SK-N-SH (cell line): ENCODE measurements at regions not wholly inside any gene's neighbourhood (a gene's known extent, or its start where the extent isn't known, plus 50 kb on each side); places are given as distances from the start of the nearest gene placed in this dataset.

Source experiments
- CTCF ChIA-PET: fragments of 300-600, 350-600 bp; formaldehyde crosslinking; extraction: SDS; loops from one replicate; lab custom pipeline; 2021; lab: Yijun Ruan, JAX
- POLR2A ChIA-PET: fragments of 350-600 bp; sonication (Branson Sonifier 250); formaldehyde crosslinking; extraction: SDS; loops from one replicate; lab custom pipeline; 2020; ENCODE audit warnings: antibody characterized with exemption, inconsistent platforms; lab: Yijun Ruan, JAX
- DNase-seq: peaks from one replicate; pipeline ENCODE4 v3.0.0; 2012
- H2AFZ ChIP-seq: fragments of 200-600 bp; sonication (generic); 2 replicates; pipeline ENCODE4 v1.8.1; 2016; ENCODE audit warnings: antibody characterized with exemption, mild to moderate bottlenecking, low read depth
- H3F3A ChIP-seq: fragments of 200-600 bp; sonication (generic); replicated peaks from 2 replicates; pipeline ENCODE3; 2016; ENCODE audit warnings: antibody characterized with exemption, mild to moderate bottlenecking; ENCODE audit not compliant: insufficient read depth
- H3K27ac ChIP-seq, 2 experiments: fragments of 200-500 bp in 1 of 2; fragments of 200-600 bp in 1 of 2; sonication (Bioruptor generic) in 1 of 2; sonication (generic), shearing (Covaris generic) in 1 of 2; 2 replicates each; pipeline versions ENCODE4 v1.5.1 to v1.6.1; 2014 to 2016; ENCODE audit warnings: low read depth in 2 of 2, inconsistent platforms in 1 of 2, low read length in 1 of 2, mild to moderate bottlenecking in 1 of 2, mixed read lengths in 1 of 2
- H3K27me3 ChIP-seq: fragments of 200-600 bp; sonication (generic), shearing (Covaris generic); 2 replicates; pipeline ENCODE4 v1.6.1; 2016; ENCODE audit warnings: mixed run types; ENCODE audit not compliant: insufficient read depth
- H3K36me3 ChIP-seq, 2 experiments: fragments of 200-500 bp in 1 of 2; fragments of 200-600 bp in 1 of 2; sonication (Bioruptor generic) in 1 of 2; sonication (generic) in 1 of 2; replicated peaks in 1 of 2; 2 replicates each; pipeline versions ENCODE3 to v1.5.1; 2014 to 2016; ENCODE audit warnings: low read length in 1 of 2, mild to moderate bottlenecking in 1 of 2; ENCODE audit not compliant: insufficient read depth in 2 of 2, control insufficient read depth in 1 of 2
- H3K4me1 ChIP-seq, 2 experiments: fragments of 200-500 bp in 1 of 2; fragments of 200-600 bp in 1 of 2; sonication (Bioruptor generic) in 1 of 2; sonication (generic), shearing (Covaris generic) in 1 of 2; 2 replicates each; pipeline versions ENCODE4 v1.5.1 to v1.6.1; 2014 to 2016; ENCODE audit warnings: low read depth in 1 of 2, low read length in 1 of 2, mixed run types in 1 of 2; ENCODE audit not compliant: insufficient read depth in 2 of 2, control insufficient read depth in 1 of 2
- H3K4me2 ChIP-seq: fragments of 200-600 bp; sonication (generic), shearing (Covaris generic); 2 replicates; pipeline ENCODE4 v1.6.1; 2017; ENCODE audit warnings: mixed run types
- H3K4me3 ChIP-seq, 2 experiments: fragments of 200-500 bp in 1 of 2; fragments of 200-600 bp in 1 of 2; sonication (Bioruptor generic) in 1 of 2; sonication (generic), shearing (Covaris generic) in 1 of 2; 2 replicates each; pipeline versions ENCODE4 v1.5.1 to v1.8.1; 2014 to 2016; ENCODE audit warnings: low read depth in 2 of 2, inconsistent platforms in 1 of 2, low read length in 1 of 2, mild to moderate bottlenecking in 1 of 2, mixed read lengths in 1 of 2, moderate library complexity in 1 of 2
- H3K79me2 ChIP-seq: fragments of 200-600 bp; sonication (generic); 2 replicates; pipeline ENCODE4 v1.8.1; 2017; ENCODE audit warnings: mild to moderate bottlenecking; ENCODE audit not compliant: insufficient read depth
- H3K9ac ChIP-seq: fragments of 200-600 bp; sonication (generic); 2 replicates; pipeline ENCODE4 v1.6.1; 2017; ENCODE audit warnings: mixed run types
- H3K9me2 ChIP-seq: fragments of 200-600 bp; sonication (generic); 2 replicates; pipeline ENCODE4 v1.6.1; 2017; ENCODE audit warnings: mixed run types
- H3K9me3 ChIP-seq: fragments of 200-600 bp; sonication (generic); 2 replicates; pipeline ENCODE4 v1.6.1; 2017; ENCODE audit warnings: mixed run types, mild to moderate bottlenecking, moderate library complexity
- H4K20me1 ChIP-seq: fragments of 200-600 bp; sonication (generic); 2 replicates; pipeline ENCODE4 v1.6.1; 2017; ENCODE audit warnings: mild to moderate bottlenecking, mixed run types; ENCODE audit not compliant: insufficient read depth
- EP300 ChIP-seq, 2 experiments: IDR thresholded peaks; 2 replicates each; pipeline versions ENCODE4 v1.4.0 to v1.6.1; 2012; ENCODE audit warnings: borderline replicate concordance in 1 of 2, low read depth in 1 of 2, low read length in 1 of 2
- WGBS: methylation state at CpG from one replicate; pipeline ENCODE4 v1.1.6; 2017; ENCODE audit warnings: low lambda C conversion rate; 5-methylcytosine and 5-hydroxymethylcytosine counted together

DNA sequence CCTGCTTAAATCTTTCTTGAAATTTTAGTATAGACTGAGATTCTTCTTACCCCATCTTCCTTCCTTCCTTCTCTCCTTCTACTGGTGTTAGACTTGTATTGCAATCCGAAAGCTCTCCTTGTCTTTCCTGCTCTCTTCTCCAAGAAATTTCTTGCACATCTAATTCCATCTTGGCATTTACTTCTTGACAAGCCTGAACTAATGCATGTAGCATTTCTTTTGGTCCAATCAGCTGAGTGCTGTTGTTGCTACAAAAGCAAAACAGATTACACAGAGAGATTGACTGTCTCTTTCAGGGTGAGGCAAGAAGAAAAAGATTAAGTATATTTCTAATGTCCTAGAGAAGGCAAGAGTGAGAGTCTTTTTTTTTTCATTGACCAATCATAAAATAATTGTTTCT lies 51.6 kb upstream of the MAP1B start:
- WGBS, result 67% methylated on average over 1 of the region's 1 CpG
- Histone ChIP-seq H3K4me2 (no peak overlapping the region), H3K9ac (no peak overlapping the region)
- TF ChIP-seq EP300 (IDR thresholded peaks at IDR 0.05; ENCODE audit: borderline replicate concordance in 1 of 2, low read depth in 1 of 2, low read length in 1 of 2), result no peak
- TF ChIP-seq, all 33 proteins: peak for 0
- Histone ChIP-seq H2AFZ (no peak overlapping the region), H3K27ac (no peak overlapping the region), H3K9me2 (no peaks in the 10 kb centered on the region), H4K20me1 (no peaks in the 10 kb centered on the region), H3F3A (no peaks in the 10 kb centered on the region), H3K79me2 (no peaks in the 10 kb centered on the region), H3K4me3 (no peak overlapping the region), H3K36me3 (no peaks in the 10 kb centered on the region), H3K9me3 (no peaks in the 10 kb centered on the region), H3K27me3 (no peaks in the 10 kb centered on the region), H3K4me1 (peaks cover 0 to 7% of the 10 kb centered on the region in 2 experiments; a peak in 2 of 4 replicates)
- DNase-seq, result no peak
- ChIA-PET CTCF (no interaction called here), POLR2A (no interaction called here)
